Parathyroid adenoma (tissue), 2 donors: ENCODE measurements at regions not wholly inside any gene's neighbourhood (a gene's known extent, or its start where the extent isn't known, plus 50 kb on each side); places are given as distances from the start of the nearest gene placed in this dataset.

Experiments used
- H2AFZ ChIP-seq: fragments of 300-600 bp; sonication (generic); one replicate; pipeline ENCODE4 v1.7.0; 2017; ENCODE audit warnings: antibody characterized with exemption, mild to moderate bottlenecking
- H3K27ac ChIP-seq: fragments of 300-600 bp; sonication (generic); one replicate; pipeline ENCODE4 v1.7.0; 2017
- H3K27me3 ChIP-seq: fragments of 300-600 bp; sonication (generic); one replicate; pipeline ENCODE4 v1.7.0; 2017; ENCODE audit warnings: low read length; ENCODE audit not compliant: control insufficient read depth, insufficient read depth
- H3K36me3 ChIP-seq: fragments of 300-600 bp; sonication (generic); one replicate; pipeline ENCODE4 v1.7.0; 2017; ENCODE audit warnings: low read length; ENCODE audit not compliant: control insufficient read depth, insufficient read depth
- H3K4me1 ChIP-seq: fragments of 300-600 bp; sonication (generic); one replicate; pipeline ENCODE4 v1.7.0; 2017; ENCODE audit warnings: control low read depth
- H3K4me2 ChIP-seq: fragments of 300-600 bp; sonication (generic); one replicate; pipeline ENCODE4 v1.7.0; 2017; ENCODE audit warnings: low read length
- H3K4me3 ChIP-seq: fragments of 300-600 bp; sonication (generic); one replicate; pipeline ENCODE4 v1.7.0; 2017; ENCODE audit warnings: low read depth, low read length
- H3K79me2 ChIP-seq: fragments of 300-600 bp; sonication (generic); one replicate; pipeline ENCODE4 v1.7.0; 2017; ENCODE audit warnings: control low read depth
- H3K9ac ChIP-seq: fragments of 300-600 bp; sonication (generic); one replicate; pipeline ENCODE4 v1.7.0; 2017; ENCODE audit warnings: mild to moderate bottlenecking
- H3K9me3 ChIP-seq: fragments of 300-600 bp; sonication (generic); one replicate; pipeline ENCODE4 v1.7.0; 2017; ENCODE audit warnings: low read length; ENCODE audit not compliant: control insufficient read depth
- CTCF ChIP-seq: fragments of 300-600 bp; sonication (generic); IDR thresholded peaks from one replicate; pipeline ENCODE4 v1.7.0; 2017; ENCODE audit warnings: antibody characterized with exemption, mild to moderate bottlenecking
- donor health status: primary hyperparathyroidism.

GRCh38 chr6:163991321-163991720 lies 576.8 kb downstream of the QKI start:
- no peaks in the 10 kb centered on the region for H3K36me3 ChIP-seq
- no peak overlapping the region for H3K4me2 ChIP-seq
- no peaks in the 10 kb centered on the region for H3K4me1 ChIP-seq
- no peak overlapping the region for H2AFZ ChIP-seq
- H3K9ac ChIP-seq, result no peak overlapping the region
- no peak overlapping the region for H3K4me3 ChIP-seq
- no peak overlapping the region for H3K27ac ChIP-seq
- H3K9me3 ChIP-seq, result no peaks in the 10 kb centered on the region
- no peaks in the 10 kb centered on the region for H3K79me2 ChIP-seq
- no peak for TF ChIP-seq CTCF
- no peaks in the 10 kb centered on the region for H3K27me3 ChIP-seq

- no peak for TF ChIP-seq CTCF
- H3K4me3 ChIP-seq, result no peak overlapping the region
- H3K9me3 ChIP-seq, result no peaks in the 10 kb centered on the region
- H3K4me1 ChIP-seq, result no peaks in the 10 kb centered on the region
- H3K4me2 ChIP-seq, result no peak overlapping the region
- H3K27ac ChIP-seq, result no peak overlapping the region
- H2AFZ ChIP-seq, result no peak overlapping the region
- no peaks in the 10 kb centered on the region for H3K79me2 ChIP-seq
- no peak overlapping the region for H3K9ac ChIP-seq
- H3K27me3 ChIP-seq, result no peaks in the 10 kb centered on the region
- H3K36me3 ChIP-seq, result no peaks in the 10 kb centered on the region
Measured at GRCh38 chr6:163986313-163986712, 571.8 kb downstream of the QKI start.

GRCh38 chr6:163985710-163986109 lies 571.2 kb downstream of the QKI start:
- Histone ChIP-seq H3K27me3 (no peaks in the 10 kb centered on the region), H3K4me2 (no peak overlapping the region), H2AFZ (no peak overlapping the region), H3K9ac (no peak overlapping the region), H3K36me3 (no peaks in the 10 kb centered on the region), H3K4me3 (no peak overlapping the region), H3K4me1 (no peaks in the 10 kb centered on the region), H3K79me2 (no peaks in the 10 kb centered on the region), H3K27ac (no peak overlapping the region), H3K9me3 (no peaks in the 10 kb centered on the region)
- no peak for TF ChIP-seq CTCF

DNA sequence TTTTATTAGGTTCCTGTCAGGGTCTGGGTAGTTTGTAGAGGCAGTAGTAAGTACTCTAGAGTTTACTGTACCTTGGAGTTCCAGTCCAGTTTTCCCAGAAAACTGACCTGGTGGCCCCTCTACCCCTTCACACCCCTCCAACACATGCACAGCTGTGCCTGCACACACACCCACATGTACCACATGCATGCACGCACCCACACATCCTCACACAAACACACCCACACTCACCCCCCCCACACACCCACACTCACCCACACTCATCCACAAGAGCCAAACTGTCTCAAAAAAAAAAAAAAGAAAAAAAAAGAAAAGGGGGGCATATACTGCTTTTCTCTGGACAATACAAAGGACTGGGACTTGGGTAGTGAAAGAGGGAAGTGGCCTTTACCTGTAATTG lies 570.5 kb downstream of the QKI start:
- H3K27ac ChIP-seq, result no peak overlapping the region

More for the DNA sequence above, 570.5 kb downstream of the QKI start:
- no peaks in the 10 kb centered on the region for H3K36me3 ChIP-seq
- H3K4me1 ChIP-seq, result no peaks in the 10 kb centered on the region
- TF ChIP-seq CTCF, result no peak
- no peak overlapping the region for H3K4me3 ChIP-seq
- no peaks in the 10 kb centered on the region for H3K27me3 ChIP-seq
- no peaks in the 10 kb centered on the region for H3K9me3 ChIP-seq
- H3K4me2 ChIP-seq, result no peak overlapping the region
- H3K9ac ChIP-seq, result no peak overlapping the region
- no peak overlapping the region for H2AFZ ChIP-seq
- H3K79me2 ChIP-seq, result no peaks in the 10 kb centered on the region
